ENCODE measurements at regions not wholly inside any gene's neighbourhood (a gene's known extent, or its start where the extent isn't known, plus 50 kb on each side); places are given as distances from the start of the nearest gene placed in this dataset.

- H3K4me1 Mint-ChIP-seq: peaks cover 46% of the 10 kb centered on the region
- H3K4me3 Mint-ChIP-seq: no peak overlapping the region
- H3K27me3 Mint-ChIP-seq (ENCODE audit: low read depth): peaks cover 12% of the 10 kb centered on the region
These were observed 62.0 kb upstream of the PODXL start for GRCh38 chr7:131618391-131618790.

GRCh38 chr7:131616487-131617200 lies 60.2 kb upstream of the PODXL start:
- Mint-ChIP-seq H3K27ac (no peak overlapping the region), H3K27me3 (ENCODE audit: low read depth) (peaks cover 12% of the 10 kb centered on the region), H3K4me1 (peaks cover 43% of the 10 kb centered on the region), H3K36me3 (ENCODE audit: low read depth) (no peaks in the 10 kb centered on the region), H3K9me3 (no peaks in the 10 kb centered on the region), H3K4me3 (no peak overlapping the region)
- TF ChIP-seq CTCF (IDR thresholded peaks at IDR 0.05; ENCODE audit: unreplicated experiment in 3 of 3): no peak

More at GRCh38 chr7:131618391-131618790, 62.0 kb upstream of the PODXL start:
- Mint-ChIP-seq H3K27ac (no peak overlapping the region), H3K36me3 (ENCODE audit: low read depth) (no peaks in the 10 kb centered on the region), H3K9me3 (no peaks in the 10 kb centered on the region)
- TF ChIP-seq CTCF (IDR thresholded peaks at IDR 0.05; ENCODE audit: unreplicated experiment in 3 of 3): no peak

- Mint-ChIP-seq H3K27me3 (ENCODE audit: low read depth) (peaks cover 4% of the 10 kb centered on the region), H3K27ac (no peak overlapping the region), H3K4me1 (peaks cover 21% of the 10 kb centered on the region), H3K4me3 (no peak overlapping the region), H3K36me3 (ENCODE audit: low read depth) (no peaks in the 10 kb centered on the region), H3K9me3 (no peaks in the 10 kb centered on the region)
- no peak for TF ChIP-seq CTCF (IDR thresholded peaks at IDR 0.05; ENCODE audit: unreplicated experiment in 3 of 3)
These were observed 57.5 kb upstream of the PODXL start for GRCh38 chr7:131613909-131614308.

- H3K36me3 Mint-ChIP-seq (ENCODE audit: low read depth): no peaks in the 10 kb centered on the region
- peaks cover 19% of the 10 kb centered on the region for H3K27me3 Mint-ChIP-seq (ENCODE audit: low read depth)
These were observed 53.6 kb upstream of the PODXL start for GRCh38 chr7:131610007-131610406.

GRCh38 chr7:131608116-131608500 lies 51.7 kb upstream of the PODXL start:
- no peaks in the 10 kb centered on the region for H3K36me3 Mint-ChIP-seq (ENCODE audit: low read depth)
- no peak for TF ChIP-seq CTCF (IDR thresholded peaks at IDR 0.05; ENCODE audit: unreplicated experiment in 3 of 3)

More at GRCh38 chr7:131610007-131610406, 53.6 kb upstream of the PODXL start:
- TF ChIP-seq CTCF (IDR thresholded peaks at IDR 0.05; ENCODE audit: unreplicated experiment in 3 of 3): no peak
- Mint-ChIP-seq H3K4me1 (peaks cover 48% of the 10 kb centered on the region), H3K27ac (no peak overlapping the region), H3K4me3 (no peak overlapping the region), H3K9me3 (no peaks in the 10 kb centered on the region)

More at GRCh38 chr7:131608116-131608500, 51.7 kb upstream of the PODXL start:
- Mint-ChIP-seq H3K9me3 (no peaks in the 10 kb centered on the region), H3K4me1 (peaks cover 53% of the 10 kb centered on the region), H3K4me3 (peak overlapping the region in 1 of 3 experiments; percentile 4), H3K27ac (peak overlapping the region; percentile 28 to 56 (median 30)), H3K27me3 (ENCODE audit: low read depth) (peaks cover 26% of the 10 kb centered on the region)

Measured in nephron (organoid).